Suprapubic skin (tissue), 4 donors: ENCODE measurements at regions not wholly inside any gene's neighbourhood (a gene's known extent, or its start where the extent isn't known, plus 50 kb on each side); places are given as distances from the start of the nearest gene placed in this dataset.

Experiments used
- DNase-seq, 2 donors: peaks; one replicate each; pipeline ENCODE4 v3.0.0-alpha.2; 2019; ENCODE audit warnings: low spot score in 2 of 2
- H3K27ac ChIP-seq: fragments of 200-600 bp; sonication (generic); one replicate; pipeline ENCODE4 v1.5.1; 2019
- H3K27me3 ChIP-seq: fragments of 200-600 bp; sonication (generic); one replicate; pipeline ENCODE4 v1.5.1; 2019
- H3K36me3 ChIP-seq: fragments of 200-600 bp; sonication (generic); one replicate; pipeline ENCODE4 v1.5.1; 2019
- H3K4me1 ChIP-seq: fragments of 200-600 bp; sonication (generic); one replicate; pipeline ENCODE4 v1.5.1; 2019
- H3K4me3 ChIP-seq: fragments of 200-600 bp; sonication (generic); one replicate; pipeline ENCODE4 v1.5.1; 2019; ENCODE audit warnings: mild to moderate bottlenecking
- H3K9me3 ChIP-seq: fragments of 200-600 bp; sonication (generic); one replicate; pipeline ENCODE4 v1.5.1; 2019
- CTCF ChIP-seq, 2 donors: fragments of 200-600 bp in 1 of 2; fragments of 450-650 bp in 1 of 2; sonication (generic) in 1 of 2; IDR thresholded peaks; one replicate each; pipeline ENCODE4 v1.5.1; 2016 to 2019; ENCODE audit warnings: antibody characterized with exemption in 2 of 2, mild to moderate bottlenecking in 1 of 2, moderate library complexity in 1 of 2
- EP300 ChIP-seq: sonication (generic); formaldehyde crosslinking; IDR thresholded peaks from one replicate; pipeline ENCODE4 v1.6.1; 2017; ENCODE audit warnings: antibody characterized with exemption
- POLR2A ChIP-seq, 2 donors: fragments of 450-650 bp; IDR thresholded peaks; one replicate each; pipeline ENCODE4 v1.6.1; 2017; ENCODE audit warnings: antibody characterized with exemption in 2 of 2, mild to moderate bottlenecking in 2 of 2, moderate library complexity in 2 of 2
- POLR2AphosphoS5 ChIP-seq, 3 donors: sonication (generic); formaldehyde crosslinking; IDR thresholded peaks; one replicate each; pipeline ENCODE4 v1.6.1; 2017; ENCODE audit warnings: antibody characterized with exemption in 3 of 3
- WGBS: methylation state at CpG from one replicate; pipeline ENCODE4 v1.1.5; 2018; 5-methylcytosine and 5-hydroxymethylcytosine counted together

- Histone ChIP-seq H3K27ac (peak overlapping the region; percentile 55), H3K4me1 (peaks cover 74% of the 10 kb centered on the region), H3K36me3 (no peaks in the 10 kb centered on the region), H3K4me3 (no peak overlapping the region), H3K27me3 (no peaks in the 10 kb centered on the region), H3K9me3 (no peaks in the 10 kb centered on the region)
- TF ChIP-seq POLR2A (IDR thresholded peaks at IDR 0.05) (no peak), EP300 (no peak), POLR2AphosphoS5 (IDR thresholded peaks at IDR 0.05) (no peak), CTCF (IDR thresholded peaks at IDR 0.05) (no peak)
- peak in 1 of 2 donors; percentile 67 for DNase-seq
- WGBS: 69% methylated on average over 5 of the region's 5 CpGs
These were observed 127.2 kb upstream of the CXCL14 start for GRCh38 chr5:135705941-135706466.

GRCh38 chr5:135705141-135705631 is 126.4 kb upstream of the CXCL14 start:
- H3K36me3 ChIP-seq: no peaks in the 10 kb centered on the region
- 41% methylated on average over 5 of the region's 5 CpGs for WGBS
- peak overlapping the region; percentile 67 for H3K27ac ChIP-seq
- no peak overlapping the region for H3K4me3 ChIP-seq
- no peak for DNase-seq
- H3K9me3 ChIP-seq: no peaks in the 10 kb centered on the region
- H3K27me3 ChIP-seq: no peaks in the 10 kb centered on the region
- H3K4me1 ChIP-seq: peaks cover 68% of the 10 kb centered on the region
- TF ChIP-seq CTCF (IDR thresholded peaks at IDR 0.05) (no peak), POLR2AphosphoS5 (IDR thresholded peaks at IDR 0.05) (no peak), EP300 (no peak), POLR2A (IDR thresholded peaks at IDR 0.05) (no peak)

- H3K27me3 ChIP-seq: no peaks in the 10 kb centered on the region
- DNase-seq: no peak
- peak overlapping the region; percentile 67 for H3K27ac ChIP-seq
- no peak overlapping the region for H3K4me3 ChIP-seq
- 21% methylated on average over 2 of the region's 2 CpGs for WGBS
- H3K36me3 ChIP-seq: no peaks in the 10 kb centered on the region
- no peak for TF ChIP-seq POLR2A (IDR thresholded peaks at IDR 0.05)
- TF ChIP-seq POLR2AphosphoS5 (IDR thresholded peaks at IDR 0.05): no peak
- no peak for TF ChIP-seq EP300
- TF ChIP-seq CTCF (IDR thresholded peaks at IDR 0.05): no peak
- no peaks in the 10 kb centered on the region for H3K9me3 ChIP-seq
- H3K4me1 ChIP-seq: peaks cover 63% of the 10 kb centered on the region
These were observed 125.8 kb upstream of the CXCL14 start for GRCh38 chr5:135704616-135705015.

GRCh38 chr5:135703016-135703550 is 124.3 kb upstream of the CXCL14 start:
- Histone ChIP-seq H3K36me3 (no peaks in the 10 kb centered on the region), H3K27me3 (no peaks in the 10 kb centered on the region), H3K27ac (peak overlapping the region; percentile 34), H3K4me3 (no peak overlapping the region), H3K9me3 (no peaks in the 10 kb centered on the region), H3K4me1 (peaks cover 50% of the 10 kb centered on the region)
- 56% methylated on average over 4 of the region's 4 CpGs for WGBS
- no peak for DNase-seq
- no peak for TF ChIP-seq POLR2A (IDR thresholded peaks at IDR 0.05)
- no peak for TF ChIP-seq CTCF (IDR thresholded peaks at IDR 0.05)
- TF ChIP-seq EP300: no peak

GRCh38 chr5:135702191-135702590 is 123.4 kb upstream of the CXCL14 start:
- 93% methylated on average over 6 of the region's 6 CpGs for WGBS
- Histone ChIP-seq H3K4me1 (peaks cover 53% of the 10 kb centered on the region), H3K27ac (peak overlapping the region; percentile 34), H3K27me3 (no peaks in the 10 kb centered on the region), H3K4me3 (no peak overlapping the region), H3K36me3 (no peaks in the 10 kb centered on the region), H3K9me3 (no peaks in the 10 kb centered on the region)
- TF ChIP-seq CTCF (IDR thresholded peaks at IDR 0.05) (no peak), POLR2AphosphoS5 (IDR thresholded peaks at IDR 0.05) (no peak), POLR2A (IDR thresholded peaks at IDR 0.05) (no peak), EP300 (no peak)
- DNase-seq: no peak
